GM18519 (cell line): ENCODE measurements at regions not wholly inside any gene's neighbourhood (a gene's known extent, or its start where the extent isn't known, plus 50 kb on each side); places are given as distances from the start of the nearest gene placed in this dataset.

Source experiments
- ATAC-seq: cut with Tn5 transposase; IDR thresholded peaks from one replicate; pipeline ENCODE4 v1.9.1; 2021; ENCODE audit warnings: mild to moderate bottlenecking, moderate library complexity; ENCODE audit not compliant: unreplicated experiment, low FRiP score

DNA sequence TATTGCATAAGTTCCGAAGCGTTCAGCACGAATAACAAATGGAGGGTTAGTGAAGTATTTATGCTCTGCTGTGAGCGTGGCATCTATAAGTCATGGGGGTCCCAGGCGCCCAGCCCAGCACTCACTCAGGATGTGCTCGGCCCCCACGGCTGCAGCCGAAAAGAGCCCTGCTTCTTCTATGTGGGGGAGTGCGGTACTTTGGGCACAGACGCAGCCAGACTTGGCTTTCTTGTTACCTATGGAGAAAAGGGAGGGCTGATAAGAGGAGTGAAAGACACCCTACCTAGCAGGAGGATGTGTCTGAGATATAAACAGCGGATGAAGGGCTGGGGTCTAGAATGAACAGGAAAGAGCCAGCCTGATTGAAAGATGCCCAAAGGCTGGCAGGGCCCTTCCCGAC lies 51.4 kb downstream of the MRPL36 start:
- ATAC-seq = no peak

GRCh38 chr5:1747803-1748085 lies 51.9 kb downstream of the MRPL36 start:
- no peak for ATAC-seq

DNA sequence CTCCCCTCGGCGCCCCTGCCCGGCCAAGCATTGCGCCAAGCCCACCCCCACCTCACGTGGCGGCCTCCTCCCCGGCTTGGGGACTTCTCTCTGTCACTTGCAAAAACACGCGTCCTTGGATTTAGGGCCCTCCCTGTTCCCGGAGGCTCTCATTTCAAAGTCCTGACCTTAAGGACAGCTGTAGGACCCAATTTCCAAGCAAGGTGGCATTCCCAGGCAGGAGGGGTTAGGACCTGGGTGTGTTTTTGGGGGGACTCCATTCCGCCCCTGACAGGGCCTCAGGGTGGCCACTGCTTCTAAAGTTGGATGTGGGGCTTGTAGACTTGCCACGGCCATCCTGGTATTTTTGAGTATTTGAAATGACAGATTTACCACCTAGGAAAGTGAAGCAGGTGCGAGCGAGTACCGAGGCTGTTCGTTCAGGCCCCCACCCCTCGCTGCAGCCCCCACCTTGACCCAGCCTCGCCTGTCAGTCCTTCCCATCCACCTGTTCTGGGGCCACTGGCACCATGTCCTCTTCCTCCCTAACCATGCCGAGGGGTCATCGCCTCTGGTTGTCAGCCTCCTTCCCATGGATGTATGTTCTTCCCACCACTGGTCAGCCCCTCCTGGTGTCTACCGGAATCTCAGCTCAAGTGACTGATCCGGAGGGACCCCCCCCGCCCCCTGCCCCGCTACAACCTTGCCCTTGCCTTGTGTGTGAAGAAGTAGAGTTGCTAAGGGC lies 52.4 kb downstream of the MRPL36 start:
- ATAC-seq = no peak

DNA sequence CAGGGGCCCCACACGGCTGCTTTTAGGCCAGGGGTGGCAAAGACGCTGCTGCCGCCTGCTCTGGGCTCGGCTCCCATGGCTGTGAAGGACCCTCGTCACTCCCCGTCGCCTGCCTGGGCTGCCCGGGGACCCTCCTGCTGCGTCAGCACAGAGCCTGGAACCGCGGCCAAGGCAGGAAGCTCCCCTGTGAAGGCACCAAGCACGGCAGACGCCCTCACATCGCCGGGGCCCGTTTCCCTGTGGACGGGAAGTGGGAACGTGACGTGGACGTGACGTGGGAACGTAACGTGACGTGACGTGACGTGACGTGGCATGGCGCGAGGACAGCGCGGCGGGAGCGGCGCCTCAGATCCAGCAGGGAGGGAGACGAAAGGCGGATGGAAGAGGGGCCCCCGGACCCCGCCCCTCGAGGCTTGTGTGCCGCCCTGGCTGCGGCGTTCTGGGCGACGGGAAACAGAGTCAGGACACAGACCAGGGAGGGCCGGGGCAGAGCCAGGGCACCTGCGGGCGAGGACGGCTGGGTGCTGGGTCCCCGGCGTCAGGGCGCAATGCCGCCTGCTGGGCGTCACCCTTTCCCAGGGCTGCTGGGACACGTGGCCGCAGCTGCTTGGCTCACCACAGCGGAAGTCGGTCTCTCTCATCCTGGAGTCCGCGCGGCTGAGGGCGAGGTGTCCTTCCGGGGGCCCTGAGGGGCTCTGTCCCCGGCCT lies 53.1 kb downstream of the MRPL36 start:
- ATAC-seq = no peak

DNA sequence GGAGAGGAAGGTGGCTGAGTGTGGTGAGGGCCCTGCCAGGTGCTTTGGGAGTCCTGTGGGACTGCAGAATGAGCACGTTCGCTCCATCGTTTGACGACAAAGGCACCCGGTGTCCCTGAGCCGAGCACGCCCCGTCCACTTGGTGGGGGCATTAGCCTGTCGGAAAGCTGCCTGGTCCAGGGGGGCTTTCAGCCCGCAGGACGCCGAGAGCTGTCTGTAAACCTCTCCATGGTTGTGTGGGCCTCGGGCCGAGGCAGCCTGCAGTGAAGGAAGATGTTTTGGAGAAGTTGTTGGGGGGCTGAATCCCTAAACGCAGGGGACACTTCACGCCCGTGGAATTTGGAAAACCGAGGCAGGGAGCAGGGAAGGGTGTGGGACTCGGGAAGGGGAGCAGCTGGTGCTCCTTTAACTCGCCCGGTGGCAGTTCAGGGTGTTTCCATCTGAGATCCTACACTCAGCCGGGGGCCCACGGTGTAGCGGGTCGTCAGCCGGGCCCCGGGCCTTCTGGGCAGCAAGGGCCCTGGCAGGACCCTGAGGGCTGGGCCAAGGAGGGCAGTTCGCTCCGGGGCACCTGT lies 53.8 kb downstream of the MRPL36 start:
- no peak for ATAC-seq

DNA sequence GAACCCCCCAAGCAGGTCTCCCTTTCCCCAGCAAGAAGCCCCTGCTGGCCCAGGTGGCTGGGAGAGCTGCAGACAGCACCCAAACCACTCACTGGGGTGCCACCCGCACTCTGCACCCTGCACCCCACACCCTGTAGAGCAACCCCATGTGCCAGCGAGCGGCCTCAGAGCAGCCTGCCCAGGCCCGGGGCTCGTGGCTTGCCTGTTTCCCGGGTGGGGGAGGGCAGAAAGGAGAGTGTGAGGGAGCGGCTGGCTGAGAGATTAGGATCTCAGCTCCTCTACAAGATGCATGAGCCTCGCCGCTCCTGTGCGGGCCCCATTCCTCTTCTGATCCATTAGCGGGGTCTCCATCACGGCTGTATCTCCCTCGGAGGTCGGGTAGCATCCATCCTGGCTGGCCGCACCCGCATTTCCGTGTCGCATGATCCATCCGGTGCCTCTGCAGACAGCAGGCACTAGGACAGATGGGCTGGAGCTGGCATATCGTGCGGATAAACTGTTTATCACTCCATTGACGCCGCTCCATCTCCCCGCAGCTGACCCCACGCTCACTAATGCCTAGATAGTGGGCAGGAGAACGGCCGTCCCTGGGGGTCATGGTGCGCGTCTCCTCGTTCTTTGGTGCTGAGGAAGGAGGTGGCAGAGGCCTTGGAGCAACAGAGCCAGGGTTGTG lies 54.4 kb downstream of the MRPL36 start:
- ATAC-seq = no peak

DNA sequence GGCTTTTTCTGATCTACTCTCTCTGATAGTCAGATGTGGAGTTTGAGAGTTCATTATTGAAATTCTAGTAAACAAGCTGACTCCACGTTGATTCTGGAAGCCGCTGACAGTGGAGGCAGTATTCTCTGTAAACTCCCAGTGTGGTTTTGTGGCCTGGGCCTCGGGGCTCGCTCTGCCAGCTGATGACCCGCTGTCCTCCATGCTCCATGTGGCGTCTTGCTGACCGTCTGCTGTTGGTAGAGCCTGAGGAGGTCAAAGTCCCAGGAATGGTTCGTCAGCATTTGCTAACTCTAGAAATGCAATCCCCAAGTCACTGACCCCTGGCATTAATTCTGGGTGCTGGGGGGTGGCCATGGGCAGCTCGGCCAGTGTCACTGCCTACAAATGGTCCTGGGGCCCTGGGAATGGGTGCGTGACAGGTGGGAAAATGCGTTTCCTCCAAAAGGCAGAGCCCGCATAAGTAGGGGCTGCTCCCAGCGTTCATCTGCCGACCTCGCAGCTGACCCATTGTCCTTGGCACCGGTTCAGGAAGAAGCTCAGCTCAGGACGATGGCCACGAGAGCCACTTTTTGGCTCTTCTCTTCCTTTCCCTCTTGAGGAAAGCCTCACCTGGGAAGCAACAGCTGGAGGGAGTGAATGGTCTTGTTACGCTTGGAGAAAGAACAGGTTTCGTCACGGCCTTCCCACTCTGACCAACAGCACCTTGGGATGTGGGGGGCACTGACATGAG lies 55.1 kb downstream of the MRPL36 start:
- ATAC-seq = no peak

- ATAC-seq = no peak
Observed at GRCh38 chr5:1743769-1744085, 55.9 kb downstream of the MRPL36 start.

DNA sequence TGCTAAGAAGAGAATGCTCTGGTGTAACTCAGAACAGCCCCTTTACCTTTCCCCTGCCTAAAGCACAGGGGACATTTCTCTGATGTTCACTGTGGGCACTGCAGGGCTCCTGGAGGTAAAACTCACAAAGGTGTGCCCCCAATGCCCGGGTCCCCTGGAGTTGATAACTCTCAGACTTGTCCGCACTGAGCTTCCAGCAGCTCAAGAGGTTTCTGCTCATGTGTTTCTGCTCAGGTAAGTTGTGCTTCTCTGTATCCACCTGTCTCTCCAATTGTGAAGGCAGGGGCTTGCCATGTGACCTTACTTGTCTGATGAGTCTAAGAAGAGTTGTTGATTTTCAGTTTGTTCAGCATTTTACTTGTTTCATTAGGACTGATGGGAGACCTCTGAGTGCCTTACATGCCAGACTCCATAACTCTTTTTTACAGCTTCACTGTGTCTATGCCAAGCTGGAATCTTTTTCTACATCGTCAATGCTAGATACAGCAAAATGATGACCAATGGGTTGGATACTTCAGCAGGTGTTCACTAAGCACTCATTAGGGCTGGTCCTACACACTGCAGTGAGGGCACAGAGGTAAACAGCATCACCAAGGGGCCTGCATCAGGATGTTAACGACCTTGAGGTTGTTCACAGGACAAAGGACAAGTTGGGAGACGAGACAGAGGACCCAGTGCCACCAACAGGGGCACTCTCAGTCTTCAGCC lies 56.4 kb downstream of the MRPL36 start:
- ATAC-seq = no peak

DNA sequence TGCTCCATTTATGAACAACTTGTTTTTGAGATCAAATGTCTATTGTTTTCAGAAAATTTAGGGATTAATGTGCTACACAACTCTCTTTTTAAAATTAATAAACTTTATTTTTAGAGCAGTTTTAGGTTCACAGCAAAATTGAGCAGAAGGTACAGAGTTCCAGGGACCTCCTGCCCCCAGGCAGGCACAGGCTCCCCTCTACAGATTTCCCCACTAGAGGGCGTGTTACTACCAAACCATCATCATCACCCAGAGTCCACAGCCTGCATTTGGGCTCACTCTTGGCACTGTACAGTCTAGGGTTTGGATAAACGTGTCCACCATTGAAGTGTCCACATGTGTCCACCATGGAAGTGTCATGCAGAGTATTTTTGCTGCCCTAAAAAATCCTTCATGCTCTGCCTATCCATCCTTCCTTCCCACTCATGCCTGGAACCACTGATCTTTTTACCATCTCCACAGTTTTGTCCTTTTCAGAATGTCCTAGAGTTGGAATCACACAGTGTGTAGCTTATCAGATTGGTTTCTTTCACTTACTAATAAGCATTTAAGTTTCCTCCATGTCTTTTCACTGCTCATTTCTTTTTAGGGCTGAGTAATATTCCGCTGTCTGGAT lies 61.7 kb downstream of the MRPL36 start:
- ATAC-seq = peak; percentile 71

GRCh38 chr5:1736889-1737711 lies 62.5 kb downstream of the MRPL36 start:
- no peak for ATAC-seq

DNA sequence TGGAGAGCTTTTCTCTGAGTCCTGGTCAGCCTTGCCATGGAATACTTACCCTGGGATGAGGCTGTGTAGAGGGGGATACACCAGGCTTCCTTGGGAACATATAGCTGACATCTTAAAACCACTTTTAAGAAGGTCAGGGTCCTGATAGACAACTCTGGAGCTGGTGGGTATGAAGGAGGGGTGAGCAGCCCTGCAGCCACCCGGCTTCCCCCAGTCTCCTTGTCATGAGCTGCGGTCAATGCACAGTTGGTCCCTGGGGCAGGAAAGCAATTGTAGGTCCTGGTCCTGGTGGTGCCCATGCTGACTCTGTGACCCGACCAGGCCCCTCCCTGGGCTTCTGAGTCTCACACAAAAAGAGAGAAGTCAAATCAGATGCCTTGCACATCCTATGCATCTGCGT lies 63.6 kb downstream of the MRPL36 start:
- no peak for ATAC-seq

- no peak for ATAC-seq
Observed at GRCh38 chr5:1735320-1735970, 64.2 kb downstream of the MRPL36 start.

DNA sequence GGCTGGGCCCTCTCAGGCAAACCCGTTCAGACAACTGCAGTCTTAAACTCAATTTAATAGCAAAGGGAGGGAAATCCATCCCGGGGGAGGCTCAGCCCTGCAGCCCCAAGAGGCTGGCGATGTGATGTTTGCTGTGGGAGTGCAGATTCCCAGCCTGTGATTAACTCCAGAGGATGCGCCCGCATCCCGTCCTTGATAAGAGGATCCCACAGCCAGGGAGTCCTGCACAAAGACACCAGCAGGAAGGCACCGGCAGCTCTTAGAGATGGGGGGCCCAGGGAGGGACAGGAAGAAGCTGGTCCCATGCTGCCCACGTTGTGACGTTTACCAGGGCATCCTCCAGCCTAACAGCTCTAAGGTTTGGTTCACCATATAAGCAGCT lies 64.7 kb downstream of the MRPL36 start:
- ATAC-seq = no peak

- ATAC-seq = no peak
Observed at GRCh38 chr5:1734271-1734907, 65.2 kb downstream of the MRPL36 start.

- no peak for ATAC-seq
Observed at GRCh38 chr5:1733369-1733768, 66.3 kb downstream of the MRPL36 start.

DNA sequence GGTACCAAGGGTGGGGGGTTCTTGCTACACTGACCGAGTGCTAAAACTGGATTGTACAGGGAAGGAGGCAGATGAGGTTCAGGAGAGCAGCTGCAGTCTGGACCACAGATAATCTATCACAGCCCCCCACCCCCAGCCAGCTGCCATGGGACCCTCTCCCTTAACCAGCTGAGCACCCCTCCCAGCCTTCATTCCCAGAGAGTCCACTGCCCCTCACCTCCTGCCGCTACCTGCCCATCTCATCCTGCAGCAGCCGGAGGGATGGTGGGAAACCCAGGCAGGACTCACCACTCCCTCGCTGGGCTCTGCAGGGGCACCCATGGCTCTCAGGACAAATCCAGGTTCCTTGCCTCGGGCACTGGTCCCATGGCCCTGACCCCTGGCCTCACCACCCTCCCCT lies 66.7 kb downstream of the MRPL36 start:
- no peak for ATAC-seq

- ATAC-seq = no peak
Observed at GRCh38 chr5:1732238-1732941, 67.2 kb downstream of the MRPL36 start.
